NT2/D1 (cell line): ENCODE measurements at regions not wholly inside any gene's neighbourhood (a gene's known extent, or its start where the extent isn't known, plus 50 kb on each side); places are given as distances from the start of the nearest gene placed in this dataset.

Experiments used
- YY1 ChIP-seq: IDR thresholded peaks from 2 replicates; pipeline ENCODE4 v1.6.1; 2011; ENCODE audit not compliant: insufficient read length, insufficient read depth
- ZNF274 ChIP-seq: IDR thresholded peaks from 2 replicates; pipeline ENCODE4 v1.6.1; 2011; ENCODE audit warnings: mild to moderate bottlenecking, low read depth, low read length

DNA sequence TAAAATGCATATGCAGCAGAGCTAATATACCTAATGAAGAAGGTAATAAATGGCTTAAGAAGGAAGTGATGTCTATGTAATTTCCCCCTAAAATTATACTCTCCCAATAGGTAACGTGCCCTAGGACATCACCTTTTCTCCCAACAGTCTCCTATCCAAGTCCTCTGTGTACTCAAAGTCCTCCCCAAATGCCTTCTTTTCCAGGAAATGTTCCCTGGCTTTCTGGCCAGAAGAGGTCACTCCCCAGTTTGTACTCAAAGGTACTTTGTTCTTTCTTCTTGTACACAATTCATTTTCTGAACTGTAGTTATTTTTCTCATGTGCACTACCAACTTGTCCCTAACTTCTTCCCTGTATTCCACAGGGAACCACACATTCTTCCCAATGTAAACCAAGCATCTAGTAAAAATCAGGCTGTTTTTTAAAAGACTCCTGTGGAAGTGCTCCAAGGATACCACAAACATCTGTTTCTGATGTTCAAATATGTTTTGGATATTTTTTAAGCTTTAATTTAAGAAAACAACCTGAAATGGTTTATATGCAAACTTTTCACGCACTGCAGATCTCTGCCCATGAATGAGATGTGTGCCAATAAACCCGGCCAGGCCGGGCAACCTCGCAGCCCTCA is 262.3 kb upstream of the KLF14 start:
- no peak for TF ChIP-seq YY1
- no peak for TF ChIP-seq ZNF274
